Renal cortex interstitium (tissue), 11 donors: ENCODE measurements at regions not wholly inside any gene's neighbourhood (a gene's known extent, or its start where the extent isn't known, plus 50 kb on each side); places are given as distances from the start of the nearest gene placed in this dataset.

ENCODE experiments used
- DNase-seq, 11 donors: peaks; one replicate each; pipeline ENCODE4 v3.0.0-alpha.2; 2013; ENCODE audit warnings: low read depth in 9 of 11, low spot score in 4 of 11; ENCODE audit errors: extremely low read depth in 1 of 11

DNA sequence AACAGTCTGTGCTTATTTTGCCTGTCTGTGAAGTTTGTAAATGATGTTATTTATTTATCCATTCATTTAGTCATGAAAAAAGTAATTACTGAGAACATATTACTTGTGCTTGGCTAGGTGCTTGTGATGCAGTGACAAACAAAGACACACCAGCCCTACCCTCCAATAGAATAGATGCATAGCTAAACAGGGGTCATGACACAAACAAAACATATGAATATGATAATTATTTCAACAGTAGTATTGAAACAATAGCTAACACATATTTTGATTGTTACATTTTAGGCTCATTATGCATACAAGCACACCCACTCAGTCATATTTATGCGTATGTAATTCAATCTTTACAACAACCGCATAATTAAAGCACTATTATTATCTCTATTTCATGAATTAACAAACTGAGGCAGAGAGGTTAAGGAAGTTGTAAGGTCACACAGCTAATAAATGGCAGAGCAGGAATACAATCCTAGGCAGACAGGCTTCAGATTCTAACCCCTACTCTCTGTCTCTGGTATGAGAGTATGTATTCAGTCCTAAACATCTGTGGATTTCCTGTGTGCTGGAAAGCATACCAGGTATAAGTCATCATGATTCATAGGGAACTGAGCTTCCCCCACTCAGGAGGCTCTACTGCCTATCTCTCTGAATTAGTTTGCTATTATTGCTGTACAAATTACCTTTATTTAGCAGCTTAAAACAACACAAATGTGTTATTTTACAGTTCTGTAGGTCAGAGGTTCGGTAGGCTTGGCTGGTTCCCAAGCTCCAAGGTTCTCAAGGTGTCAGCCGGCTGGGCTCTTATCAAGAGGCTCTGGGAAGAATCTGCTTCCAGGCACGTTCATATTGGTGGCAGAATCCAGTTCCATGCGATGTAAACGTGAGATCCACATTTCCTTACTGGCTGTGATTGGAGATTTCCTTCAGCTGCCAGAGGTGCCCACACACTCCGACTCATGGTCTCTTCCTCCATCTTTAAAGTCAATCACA, 509.4 kb downstream of the GALC start:
- DNase-seq: no peak

DNA sequence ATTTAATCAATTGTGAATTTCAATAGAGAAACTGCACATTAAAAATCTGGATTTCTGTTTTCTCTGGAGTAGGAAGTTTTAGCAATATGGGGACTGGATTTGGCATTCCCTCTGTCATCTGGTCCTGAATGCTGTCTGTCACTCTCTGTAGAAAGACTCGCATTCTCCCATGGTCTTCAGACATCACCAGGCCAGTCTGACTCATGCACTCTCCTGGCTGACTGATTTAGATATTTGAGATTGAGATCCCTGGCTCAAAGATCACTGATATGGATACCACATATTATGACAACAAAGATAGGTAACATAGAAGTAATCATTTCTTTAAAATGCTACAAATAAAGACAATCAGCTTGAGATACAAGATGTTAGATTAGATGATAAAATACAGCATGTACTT, 524.5 kb downstream of the GALC start:
- DNase-seq: no peak

GRCh38 chr14:87467578-87467977, 525.4 kb downstream of the GALC start:
- DNase-seq: no peak

DNA sequence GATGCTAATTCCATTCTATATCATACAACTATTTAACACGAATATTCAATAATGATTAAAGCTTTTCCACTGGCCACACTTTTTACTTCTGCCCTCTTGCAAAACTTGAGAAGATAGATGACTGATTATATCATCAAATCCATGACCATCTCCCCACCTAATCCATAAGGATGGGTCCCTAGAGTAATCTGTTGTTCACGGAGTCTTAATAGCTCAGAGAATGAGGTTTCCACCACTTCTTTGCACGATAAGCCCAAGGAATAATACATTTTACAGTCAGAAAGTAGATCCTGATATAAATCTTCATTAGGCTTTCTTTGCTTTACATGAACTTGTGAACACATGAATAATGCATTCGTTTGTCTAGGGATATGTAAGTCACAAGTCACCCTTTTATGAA, 527.2 kb downstream of the GALC start:
- DNase-seq: no peak

GRCh38 chr14:87461704-87462103, 531.3 kb downstream of the GALC start:
- DNase-seq: peak in 5 of 11 donors; percentile 4 to 15 (median 8)

DNA sequence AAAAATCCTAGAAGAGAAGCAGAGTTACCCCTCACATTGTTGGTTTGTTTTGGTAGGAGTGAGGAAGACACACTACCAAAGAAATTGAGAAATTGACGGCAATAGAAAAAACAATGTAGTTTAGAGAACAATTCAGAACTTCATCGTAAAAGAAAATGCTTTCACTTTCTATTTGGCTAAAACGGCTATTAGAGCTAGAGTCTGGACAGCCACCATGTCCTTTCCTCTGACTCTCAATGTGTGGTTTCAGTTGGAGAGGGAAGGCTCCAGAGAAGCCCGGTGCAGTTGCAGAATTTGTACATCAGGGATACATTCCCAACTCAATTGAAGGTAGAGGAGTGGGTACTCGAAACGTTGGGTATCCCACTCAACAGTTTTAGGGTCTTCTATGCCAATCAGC, 535.3 kb downstream of the GALC start:
- no peak for DNase-seq

GRCh38 chr14:87450193-87450592, 542.8 kb downstream of the GALC start:
- no peak for DNase-seq

- no peak for DNase-seq
These were observed 544.0 kb downstream of the GALC start for GRCh38 chr14:87449016-87449415.

DNA sequence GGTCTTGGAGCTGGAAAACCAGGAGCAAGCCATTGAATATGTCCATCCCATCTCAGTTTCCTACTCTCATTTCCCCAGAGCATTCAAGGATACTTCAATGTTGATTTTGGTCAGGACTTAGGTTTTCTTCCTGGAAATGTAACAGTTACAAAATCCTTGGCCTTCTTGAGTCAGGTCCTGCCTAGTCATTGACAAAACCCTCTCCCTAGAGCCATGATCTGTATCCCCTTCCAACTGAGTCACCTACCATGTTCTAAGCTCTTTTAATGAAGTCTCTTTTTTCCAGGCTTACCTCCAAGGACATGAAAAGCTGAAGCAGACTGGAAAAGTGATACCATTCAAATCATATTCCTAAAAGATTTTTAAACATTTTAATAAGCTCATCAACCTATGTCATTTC, 549.2 kb downstream of the GALC start:
- no peak for DNase-seq

GRCh38 chr14:87443039-87443438, 549.9 kb downstream of the GALC start:
- no peak for DNase-seq

DNA sequence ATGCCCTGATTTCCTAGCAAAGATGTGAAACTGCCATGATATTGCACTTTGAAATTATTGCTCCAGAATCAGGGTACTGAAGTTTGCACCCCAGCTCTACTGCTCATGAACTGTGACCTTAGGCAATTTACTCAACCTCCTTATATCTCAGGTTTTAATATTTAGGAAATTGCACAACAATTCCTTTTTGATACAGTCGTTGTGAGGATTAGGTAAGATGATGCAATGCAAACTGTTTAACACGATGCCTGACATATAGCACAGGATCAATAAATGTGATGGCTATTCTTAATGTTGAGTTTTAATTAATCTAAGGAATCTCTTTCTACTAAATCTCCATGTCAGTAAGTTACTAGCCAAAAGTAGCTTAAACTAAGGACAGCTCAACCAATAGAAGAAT, 555.8 kb downstream of the GALC start:
- no peak for DNase-seq

DNA sequence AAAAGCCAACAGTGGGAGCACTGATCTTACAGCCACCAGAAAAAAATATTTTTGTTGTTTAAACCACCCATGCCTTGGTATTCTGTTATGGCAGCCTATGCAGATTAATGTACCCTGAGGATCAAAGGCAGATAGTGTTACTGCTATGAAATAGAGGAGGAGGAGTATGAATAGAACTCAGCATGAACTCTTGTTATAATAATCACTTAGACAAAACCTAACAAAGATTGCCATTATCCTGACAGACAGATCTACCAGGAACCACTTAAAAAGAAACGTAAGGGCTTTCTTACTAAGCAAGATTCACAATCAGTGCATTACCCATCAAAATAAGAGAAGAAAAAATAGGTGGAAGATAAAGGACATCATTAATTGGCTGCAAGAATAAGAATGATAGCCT, 558.3 kb downstream of the GALC start:
- no peak for DNase-seq

GRCh38 chr14:87434011-87434410, 559.0 kb downstream of the GALC start:
- no peak for DNase-seq

DNA sequence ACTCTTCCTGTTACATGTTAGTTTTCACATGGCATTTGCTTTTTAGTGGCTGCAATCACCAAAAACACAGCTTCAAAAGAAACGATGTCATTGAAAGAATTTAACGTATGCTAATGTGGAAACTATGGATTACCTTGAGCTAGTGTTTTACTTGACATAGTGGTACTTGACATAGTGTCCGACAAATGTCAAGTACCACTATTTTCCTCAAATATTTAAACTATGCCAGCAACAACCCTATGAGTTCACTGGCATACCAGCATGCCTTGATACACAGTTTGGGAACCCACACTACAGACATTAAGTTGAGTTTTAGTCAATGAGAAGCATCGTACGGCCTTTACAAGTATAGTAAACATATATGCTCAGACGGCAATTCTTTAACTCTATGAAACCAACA, 560.3 kb downstream of the GALC start:
- no peak for DNase-seq

GRCh38 chr14:87430810-87431209, 562.2 kb downstream of the GALC start:
- DNase-seq: no peak

DNA sequence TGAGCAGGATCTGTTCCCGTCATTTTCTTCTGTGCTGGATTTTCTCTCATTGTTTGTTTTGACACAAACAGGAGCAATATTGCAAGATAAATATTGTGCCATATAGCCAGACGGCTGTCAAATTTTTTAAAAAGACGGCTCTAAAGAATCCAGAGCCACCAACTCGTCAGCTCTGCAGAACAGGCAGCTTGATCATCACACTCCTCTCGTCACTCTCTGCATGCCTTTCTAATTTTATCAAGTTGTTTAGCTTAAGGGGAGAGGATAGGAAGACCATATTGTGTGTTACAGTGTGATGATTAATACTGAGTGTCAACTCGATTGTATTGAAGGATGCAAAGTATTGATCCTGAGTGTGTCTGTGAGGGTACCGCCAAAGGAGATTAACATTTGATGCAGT, 562.8 kb downstream of the GALC start:
- no peak for DNase-seq

- no peak for DNase-seq
These were observed 573.1 kb downstream of the GALC start for GRCh38 chr14:87419925-87420324.

GRCh38 chr14:87411370-87411769, 581.6 kb downstream of the GALC start:
- no peak for DNase-seq

- no peak for DNase-seq
These were observed 583.6 kb downstream of the GALC start for GRCh38 chr14:87409393-87409792.

DNA sequence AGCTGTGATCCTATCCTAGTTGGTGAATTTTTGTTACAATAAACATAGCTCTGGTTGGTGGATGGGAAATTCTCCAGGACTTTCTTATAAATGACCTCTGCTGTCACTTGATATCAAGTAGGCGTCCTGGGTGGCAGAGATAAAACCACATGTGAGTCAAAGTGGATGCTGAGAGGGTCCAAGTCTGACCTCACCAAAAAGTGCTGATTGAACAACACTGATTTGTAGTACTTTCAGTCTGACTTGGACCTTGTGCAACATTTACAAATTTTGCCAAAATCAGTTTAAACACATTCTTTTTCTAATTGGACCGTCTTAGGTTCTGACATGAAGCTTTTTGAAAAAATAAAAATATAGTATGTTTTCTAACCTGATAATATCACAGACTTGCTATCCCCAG, 585.6 kb downstream of the GALC start:
- no peak for DNase-seq

GRCh38 chr14:87405563-87405962, 587.4 kb downstream of the GALC start:
- peak in 8 of 11 donors; percentile 13 to 48 (median 18) for DNase-seq
